GM21423 (cell line): ENCODE measurements at regions not wholly inside any gene's neighbourhood (a gene's known extent, or its start where the extent isn't known, plus 50 kb on each side); places are given as distances from the start of the nearest gene placed in this dataset.
A peak's percentile ranks its signal among the peaks of the same experiment; 100 is the strongest.

ENCODE experiments used
- ATAC-seq: cut with Tn5 transposase; IDR thresholded peaks from one replicate; pipeline ENCODE4 v1.9.1; 2021; ENCODE audit warnings: mild to moderate bottlenecking, moderate library complexity; ENCODE audit not compliant: unreplicated experiment

GRCh38 chr14:34219661-34220377, 242.2 kb downstream of the SPTSSA start:
- ATAC-seq: no peak

- no peak for ATAC-seq
These were observed 243.2 kb downstream of the SPTSSA start for GRCh38 chr14:34218881-34219280.

GRCh38 chr14:34214961-34215360, 247.1 kb downstream of the SPTSSA start:
- no peak for ATAC-seq

DNA sequence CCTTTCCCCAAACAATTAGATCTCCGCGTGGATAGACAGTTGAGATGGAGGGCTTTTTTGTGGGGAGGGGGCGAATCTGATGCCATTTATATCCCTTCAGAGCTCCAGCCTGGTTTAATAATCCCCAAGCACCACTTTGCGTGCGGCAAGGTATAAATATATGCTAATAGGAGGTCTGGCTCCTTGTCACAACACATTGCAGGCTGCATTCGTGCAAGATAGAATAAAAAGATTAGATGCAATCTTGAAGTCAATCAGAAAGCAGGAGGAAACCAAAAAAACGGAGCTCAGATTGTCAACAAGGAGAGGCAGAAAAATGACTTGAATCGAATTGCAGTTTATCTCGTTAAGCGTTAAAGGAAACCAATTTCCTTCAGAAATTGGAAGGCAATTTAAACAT, 248.7 kb downstream of the SPTSSA start:
- ATAC-seq: no peak

DNA sequence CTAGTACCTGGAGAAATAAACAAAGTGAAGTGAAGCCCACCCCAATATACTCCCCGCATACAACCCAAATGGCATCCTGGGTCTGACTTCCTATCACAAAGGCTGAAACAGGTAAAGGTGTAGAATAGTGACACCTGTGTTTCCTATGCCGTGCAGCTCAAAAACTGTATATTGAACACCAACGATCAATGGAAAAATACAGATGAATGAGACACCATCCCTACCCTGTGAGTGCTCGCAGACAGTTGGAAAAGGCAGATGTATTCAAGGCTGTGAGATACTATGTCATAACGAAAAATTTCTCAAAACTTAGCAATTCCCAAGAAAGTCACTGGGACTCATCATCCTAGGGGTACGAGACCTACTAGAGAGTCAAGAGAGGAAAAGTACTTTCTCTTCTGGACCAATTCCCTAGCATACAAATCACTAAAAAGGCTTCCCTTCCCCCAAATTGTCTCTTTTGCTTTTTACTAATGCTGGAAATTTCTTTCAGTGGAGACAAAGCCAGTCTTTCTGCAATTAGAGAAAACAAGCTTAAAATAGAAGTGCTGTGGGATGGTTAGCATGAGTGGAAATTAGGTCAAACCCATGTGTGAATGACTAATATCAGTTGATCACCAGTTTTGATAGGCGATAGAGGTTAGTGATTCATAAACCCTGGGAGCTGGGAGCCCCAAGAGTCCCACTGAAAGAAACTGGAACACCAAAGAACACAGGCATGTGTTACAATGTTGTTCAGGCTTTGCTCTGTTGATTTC, 249.7 kb downstream of the SPTSSA start:
- ATAC-seq: no peak

GRCh38 chr14:34211732-34212131, 250.3 kb downstream of the SPTSSA start:
- ATAC-seq: peak; percentile 94

DNA sequence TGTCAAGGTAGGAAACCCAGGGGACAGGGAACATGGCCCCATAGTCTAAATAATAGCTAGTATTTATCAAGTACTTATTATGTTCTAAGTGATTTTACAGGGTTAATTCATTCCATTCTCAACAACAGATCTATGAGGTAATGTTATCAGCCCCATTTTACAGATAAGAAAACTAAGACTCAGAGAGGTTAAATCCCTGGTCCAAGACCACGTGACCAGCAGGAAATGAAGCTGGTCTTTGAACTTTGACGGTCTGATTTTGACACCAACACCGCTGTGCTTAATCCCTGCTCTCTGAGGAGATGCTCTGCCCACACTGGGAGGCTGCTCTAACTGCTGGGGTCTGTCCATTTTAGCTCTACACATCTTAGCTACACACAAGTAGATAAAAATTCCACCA, 253.5 kb downstream of the SPTSSA start:
- no peak for ATAC-seq

DNA sequence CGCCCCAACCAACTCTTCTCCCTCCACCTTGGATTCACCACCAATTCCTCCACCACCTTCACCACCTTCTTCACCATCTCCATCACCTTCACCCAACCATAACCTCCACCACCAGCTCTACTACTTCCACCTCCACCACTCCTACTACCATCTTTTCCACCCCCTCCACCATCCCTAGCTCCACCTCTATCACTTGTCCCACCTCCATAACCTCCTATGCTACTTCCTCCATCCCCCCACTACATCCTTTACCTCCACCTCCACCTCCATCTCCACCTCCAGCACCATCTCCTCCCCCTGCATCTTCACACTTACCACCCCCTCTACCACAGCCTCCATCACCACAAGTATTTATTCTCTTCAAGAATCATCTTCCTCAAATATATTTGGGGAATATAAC, 254.9 kb upstream of the EGLN3 start:
- no peak for ATAC-seq

DNA sequence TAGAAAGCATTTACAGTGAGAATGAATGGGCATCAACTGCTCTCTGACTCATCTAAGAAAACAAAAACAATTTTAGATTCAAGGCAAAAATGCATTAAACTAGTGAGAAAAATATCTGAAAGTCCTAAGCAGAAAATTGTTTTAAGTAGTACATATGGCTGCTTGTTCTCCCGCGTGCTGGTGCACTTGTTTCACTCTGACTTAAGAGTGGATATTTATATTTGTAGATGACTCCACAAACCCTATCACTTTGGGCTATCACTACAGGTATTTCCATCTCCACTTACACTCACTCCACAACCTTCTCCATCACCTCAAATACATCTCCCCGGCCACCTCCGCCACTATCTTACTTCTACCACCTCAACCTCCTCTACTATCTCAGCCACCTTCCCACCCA, 253.9 kb upstream of the EGLN3 start:
- no peak for ATAC-seq

DNA sequence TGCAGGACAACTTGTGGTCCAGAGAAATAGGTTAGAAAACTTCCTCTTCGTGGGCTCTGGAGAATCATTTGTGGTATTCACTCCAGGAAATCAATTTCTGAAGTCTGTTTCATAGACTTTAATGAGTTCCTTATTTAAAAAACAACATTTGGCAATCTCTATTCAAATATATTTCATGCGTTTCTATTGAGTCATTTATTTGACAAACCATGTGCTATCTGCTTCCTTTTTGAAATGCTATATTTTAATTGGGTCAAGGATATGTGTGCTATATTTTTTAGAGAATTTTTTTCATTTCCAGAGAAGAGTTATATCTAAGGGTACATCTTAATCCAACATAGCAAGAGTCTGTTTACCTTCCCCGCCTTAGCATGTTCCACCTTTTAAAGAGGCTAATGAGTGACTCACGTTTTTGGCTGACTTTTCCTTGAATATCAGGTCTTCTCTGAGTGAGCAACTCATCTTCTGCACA, 252.4 kb upstream of the EGLN3 start:
- ATAC-seq: no peak

DNA sequence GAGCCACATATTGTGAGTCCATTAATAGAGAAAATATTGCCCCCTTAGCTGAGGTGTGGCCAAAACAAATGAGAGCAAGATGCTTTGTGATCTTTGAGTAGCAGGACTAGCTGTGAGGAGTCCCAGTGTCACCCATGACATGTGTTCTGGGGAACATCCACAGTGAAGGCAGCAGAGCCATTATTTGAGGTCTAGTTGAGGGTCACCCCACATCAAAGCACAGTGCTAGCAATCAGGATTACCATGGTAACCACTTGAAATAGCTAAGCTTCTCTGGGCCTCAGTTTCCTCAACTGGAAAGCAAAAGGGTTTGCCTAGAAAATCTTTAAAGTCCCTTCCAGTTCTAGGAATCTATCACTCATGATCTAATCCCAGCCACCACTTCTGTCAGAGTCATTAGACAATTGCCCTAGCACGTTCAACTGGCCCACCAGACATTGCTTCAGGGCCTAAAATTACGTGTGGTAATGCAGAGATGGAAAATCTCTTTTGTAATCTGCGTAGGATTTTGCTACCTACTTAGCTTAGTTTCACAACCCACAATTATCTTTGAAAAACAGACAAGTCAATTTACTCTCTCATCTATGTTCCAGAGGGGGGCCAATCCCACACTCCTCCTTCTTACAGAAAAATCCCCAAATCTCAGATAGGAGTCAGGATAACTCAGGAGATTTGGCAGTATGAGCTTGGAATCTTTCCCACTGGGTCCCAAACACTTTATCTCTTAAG, 251.2 kb upstream of the EGLN3 start:
- ATAC-seq: no peak

GRCh38 chr14:34199585-34199984, 248.7 kb upstream of the EGLN3 start:
- ATAC-seq: no peak

- no peak for ATAC-seq
These were observed 247.2 kb upstream of the EGLN3 start for GRCh38 chr14:34198096-34198495.

- ATAC-seq: no peak
These were observed 245.1 kb upstream of the EGLN3 start for GRCh38 chr14:34195964-34196363.

GRCh38 chr14:34190717-34191116, 239.8 kb upstream of the EGLN3 start:
- ATAC-seq: no peak

GRCh38 chr14:34189866-34190265, 239.0 kb upstream of the EGLN3 start:
- ATAC-seq: no peak

DNA sequence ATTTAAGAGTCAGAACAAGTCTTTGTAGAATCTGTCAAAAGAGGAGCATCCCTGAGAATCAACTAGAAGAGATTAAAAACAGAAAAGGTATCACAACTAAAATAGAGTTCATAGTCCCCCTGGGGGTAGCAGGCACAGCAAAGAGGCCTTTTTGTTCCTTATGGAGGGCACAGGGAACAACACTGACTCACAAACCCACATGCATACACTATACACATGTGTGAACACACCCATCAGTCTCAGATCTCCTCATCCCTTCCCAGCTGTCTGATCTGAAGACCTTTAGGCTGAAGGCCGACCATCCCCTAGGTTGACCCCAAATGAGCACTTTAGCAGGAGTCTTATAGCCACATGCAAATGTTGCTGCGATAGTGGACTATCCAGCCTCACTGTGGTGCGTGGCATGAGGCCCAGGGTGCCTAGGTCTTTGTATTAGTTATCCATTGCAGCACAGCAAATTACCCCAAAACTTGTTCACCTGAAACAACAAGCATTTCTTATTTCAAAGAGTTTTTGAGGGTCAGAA, 236.7 kb upstream of the EGLN3 start:
- no peak for ATAC-seq

DNA sequence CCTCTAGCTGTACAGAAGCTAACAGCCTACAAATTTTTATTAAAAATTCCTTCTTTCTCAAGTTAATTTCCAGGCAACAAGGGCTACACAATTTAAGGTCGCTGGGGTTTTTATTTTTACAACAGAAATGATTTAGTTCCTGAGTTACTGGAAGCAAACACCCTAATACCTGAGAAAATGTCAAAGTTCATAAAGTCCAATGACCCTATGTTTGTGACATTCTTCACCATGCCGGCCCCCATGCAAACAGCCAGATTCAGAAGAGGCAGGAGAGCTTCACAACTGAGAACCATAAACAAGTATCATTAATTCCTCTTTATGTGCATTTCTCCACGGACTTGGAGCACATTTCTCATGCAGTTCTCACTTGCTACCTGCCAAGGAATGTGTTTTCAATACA, 236.2 kb upstream of the EGLN3 start:
- no peak for ATAC-seq

DNA sequence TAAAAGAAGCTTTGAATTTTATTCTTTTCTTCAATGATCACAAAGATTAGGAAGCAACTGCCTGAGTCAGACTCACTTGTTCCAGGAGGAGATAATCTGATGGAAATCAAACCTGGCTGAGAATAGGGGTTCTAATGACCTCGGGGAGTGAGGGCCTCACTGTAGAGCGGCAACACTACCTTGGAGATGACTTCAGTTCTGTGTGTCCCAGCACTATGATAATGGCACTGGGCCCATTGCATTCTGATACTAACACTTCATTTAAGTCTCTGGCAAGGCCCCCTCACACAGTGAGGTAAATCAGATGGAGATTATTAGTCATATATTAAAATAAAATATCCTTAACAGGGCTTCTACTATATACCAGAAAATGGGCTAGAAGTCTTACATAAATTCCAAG, 233.3 kb upstream of the EGLN3 start:
- no peak for ATAC-seq

- ATAC-seq: no peak
These were observed 232.6 kb upstream of the EGLN3 start for GRCh38 chr14:34183478-34183877.

GRCh38 chr14:34181338-34181737, 230.5 kb upstream of the EGLN3 start:
- ATAC-seq: no peak

- ATAC-seq: no peak
These were observed 230.0 kb upstream of the EGLN3 start for GRCh38 chr14:34180869-34181268.
